Muscle layer of colon (tissue), 2 donors: ENCODE measurements at regions not wholly inside any gene's neighbourhood (a gene's known extent, or its start where the extent isn't known, plus 50 kb on each side); places are given as distances from the start of the nearest gene placed in this dataset.

Experiments
- H3K27ac ChIP-seq: one replicate; pipeline ENCODE4 v1.7.0; 2013; ENCODE audit warnings: low read depth, mild to moderate bottlenecking, low read length, moderate library complexity
- H3K27me3 ChIP-seq, 2 donors: one replicate each; pipeline ENCODE4 v1.7.0; 2013; ENCODE audit warnings: low read length in 2 of 2, mild to moderate bottlenecking in 2 of 2; ENCODE audit not compliant: insufficient read depth in 2 of 2, control insufficient read depth in 1 of 2
- H3K36me3 ChIP-seq: one replicate; pipeline ENCODE4 v1.7.0; 2013; ENCODE audit warnings: mild to moderate bottlenecking, low read length; ENCODE audit not compliant: insufficient read depth
- H3K4me1 ChIP-seq: one replicate; pipeline ENCODE4 v1.7.0; 2013; ENCODE audit warnings: mild to moderate bottlenecking, low read length; ENCODE audit not compliant: insufficient read depth
- H3K4me3 ChIP-seq, 2 donors: one replicate each; pipeline ENCODE4 v1.7.0; 2013; ENCODE audit warnings: low read length in 2 of 2, low read depth in 1 of 2, mild to moderate bottlenecking in 1 of 2, moderate library complexity in 1 of 2
- H3K9ac ChIP-seq: one replicate; pipeline ENCODE4 v1.7.0; 2013; ENCODE audit warnings: low read length
- H3K9me3 ChIP-seq: one replicate; pipeline ENCODE4 v1.7.0; 2013; ENCODE audit warnings: mild to moderate bottlenecking, low read length
- donor health status: abdominal sarcoma.
- donor health status: Adenocarcinoma of cecum.

GRCh38 chr10:55367555-55367954 lies 566.5 kb upstream of the PCDH15 start:
- Histone ChIP-seq H3K4me1 (no peaks in the 10 kb centered on the region), H3K27me3 (no peaks in the 10 kb centered on the region), H3K4me3 (no peak overlapping the region), H3K27ac (no peak overlapping the region), H3K36me3 (no peaks in the 10 kb centered on the region), H3K9ac (no peak overlapping the region), H3K9me3 (no peaks in the 10 kb centered on the region)

GRCh38 chr10:55358539-55358938 lies 557.5 kb upstream of the PCDH15 start:
- no peak overlapping the region for H3K9ac ChIP-seq
- no peaks in the 10 kb centered on the region for H3K4me1 ChIP-seq
- H3K27ac ChIP-seq, result no peak overlapping the region
- H3K4me3 ChIP-seq, result no peak overlapping the region
- no peaks in the 10 kb centered on the region for H3K9me3 ChIP-seq
- no peaks in the 10 kb centered on the region for H3K27me3 ChIP-seq
- no peaks in the 10 kb centered on the region for H3K36me3 ChIP-seq

DNA sequence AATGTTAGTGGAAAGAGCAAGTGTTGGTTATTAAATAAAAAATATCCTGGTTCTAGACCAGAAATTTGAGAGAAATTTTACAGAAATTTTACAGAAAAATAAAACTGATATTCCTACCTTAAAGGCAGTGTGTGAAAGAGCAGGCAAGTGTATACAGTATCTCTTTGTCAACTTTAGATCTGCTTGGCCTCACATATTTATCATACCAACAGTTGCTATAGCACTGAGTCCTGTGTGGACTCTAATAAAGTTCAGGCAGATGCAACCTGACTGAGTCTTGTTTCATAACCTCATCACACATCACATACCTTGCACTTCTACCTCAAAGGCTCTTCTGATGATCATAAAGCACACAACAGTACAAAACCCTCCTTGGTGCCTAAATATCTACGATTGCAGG lies 552.4 kb upstream of the PCDH15 start:
- no peak overlapping the region for H3K4me3 ChIP-seq
- H3K36me3 ChIP-seq, result no peaks in the 10 kb centered on the region
- no peak overlapping the region for H3K27ac ChIP-seq
- H3K9me3 ChIP-seq, result no peaks in the 10 kb centered on the region
- no peak overlapping the region for H3K9ac ChIP-seq
- no peaks in the 10 kb centered on the region for H3K4me1 ChIP-seq
- no peaks in the 10 kb centered on the region for H3K27me3 ChIP-seq

DNA sequence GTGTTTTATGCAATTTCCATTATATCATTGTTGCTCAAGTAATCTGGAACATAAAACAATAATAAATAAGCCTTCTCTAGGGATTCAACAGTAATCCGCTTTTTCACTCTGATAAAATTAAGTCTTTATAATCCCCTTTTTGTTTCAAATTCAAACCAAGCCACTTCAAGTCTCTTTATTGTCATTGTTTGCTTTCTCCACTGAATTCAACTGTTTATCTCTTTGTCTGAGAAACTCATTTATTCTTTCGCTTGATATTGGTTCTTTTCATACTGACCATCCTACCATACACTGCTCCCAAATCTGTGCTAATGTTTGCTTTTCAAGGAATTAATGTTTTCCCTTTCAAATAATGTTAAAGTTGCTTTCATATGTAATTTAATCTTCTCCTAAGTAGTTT lies 550.4 kb upstream of the PCDH15 start:
- Histone ChIP-seq H3K27me3 (no peaks in the 10 kb centered on the region), H3K27ac (no peak overlapping the region), H3K4me3 (no peak overlapping the region), H3K36me3 (no peaks in the 10 kb centered on the region), H3K4me1 (no peaks in the 10 kb centered on the region), H3K9ac (no peak overlapping the region), H3K9me3 (no peaks in the 10 kb centered on the region)

- Histone ChIP-seq H3K4me1 (no peaks in the 10 kb centered on the region), H3K9me3 (no peaks in the 10 kb centered on the region), H3K9ac (no peak overlapping the region), H3K27ac (no peak overlapping the region), H3K27me3 (no peaks in the 10 kb centered on the region), H3K4me3 (no peak overlapping the region), H3K36me3 (no peaks in the 10 kb centered on the region)
Observed at GRCh38 chr10:55348534-55348933, 547.5 kb upstream of the PCDH15 start.

DNA sequence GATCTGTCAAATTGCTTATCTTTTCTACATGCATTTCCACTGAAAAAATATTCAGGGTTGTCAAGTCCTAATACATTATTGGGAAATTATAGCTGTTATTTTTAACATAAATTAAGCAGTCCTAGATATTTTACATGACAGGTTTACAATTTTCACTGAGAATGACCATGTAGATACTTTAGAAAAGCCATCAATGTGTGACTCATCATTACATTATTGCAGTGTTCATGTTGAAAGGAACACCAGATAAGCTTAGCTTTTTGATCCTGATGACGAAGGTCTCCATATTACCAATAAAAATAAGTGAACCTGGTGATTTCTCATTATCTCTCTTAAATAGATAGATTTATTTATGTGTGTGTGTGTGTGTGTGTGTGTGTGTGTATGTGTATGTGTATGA lies 529.5 kb upstream of the PCDH15 start:
- no peaks in the 10 kb centered on the region for H3K9me3 ChIP-seq
- no peaks in the 10 kb centered on the region for H3K27me3 ChIP-seq
- H3K27ac ChIP-seq, result no peak overlapping the region
- H3K36me3 ChIP-seq, result no peaks in the 10 kb centered on the region
- no peak overlapping the region for H3K9ac ChIP-seq
- H3K4me3 ChIP-seq, result no peak overlapping the region
- no peaks in the 10 kb centered on the region for H3K4me1 ChIP-seq

DNA sequence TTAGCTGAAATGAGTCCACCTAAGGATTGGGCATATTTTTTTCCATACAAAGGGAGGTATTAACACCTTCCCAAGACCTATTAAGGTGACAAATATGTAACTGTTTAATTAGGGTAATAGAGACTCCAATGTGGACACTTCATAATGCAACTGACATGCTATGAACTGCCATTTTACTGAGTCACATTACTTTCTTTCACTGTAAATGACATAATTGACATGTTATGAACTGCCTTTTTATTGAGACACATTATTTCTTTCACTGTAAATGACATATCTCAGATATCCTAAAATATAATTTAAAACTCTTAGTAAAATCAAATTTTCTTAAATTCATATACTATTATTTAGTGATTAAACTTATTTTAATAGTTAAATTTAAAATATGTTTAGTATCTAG lies 528.8 kb upstream of the PCDH15 start:
- Histone ChIP-seq H3K27ac (no peak overlapping the region), H3K9ac (no peak overlapping the region), H3K36me3 (no peaks in the 10 kb centered on the region), H3K4me3 (no peak overlapping the region), H3K9me3 (no peaks in the 10 kb centered on the region), H3K4me1 (no peaks in the 10 kb centered on the region), H3K27me3 (no peaks in the 10 kb centered on the region)

GRCh38 chr10:55320187-55320700 lies 519.2 kb upstream of the PCDH15 start:
- Histone ChIP-seq H3K36me3 (no peaks in the 10 kb centered on the region), H3K4me1 (no peaks in the 10 kb centered on the region), H3K9ac (no peak overlapping the region), H3K27me3 (no peaks in the 10 kb centered on the region), H3K27ac (no peak overlapping the region), H3K9me3 (no peaks in the 10 kb centered on the region), H3K4me3 (no peak overlapping the region)

GRCh38 chr10:55311848-55312635 lies 511.0 kb upstream of the PCDH15 start:
- Histone ChIP-seq H3K9me3 (no peaks in the 10 kb centered on the region), H3K9ac (no peak overlapping the region), H3K4me3 (no peak overlapping the region), H3K27me3 (no peaks in the 10 kb centered on the region), H3K4me1 (no peaks in the 10 kb centered on the region), H3K36me3 (no peaks in the 10 kb centered on the region), H3K27ac (no peak overlapping the region)

DNA sequence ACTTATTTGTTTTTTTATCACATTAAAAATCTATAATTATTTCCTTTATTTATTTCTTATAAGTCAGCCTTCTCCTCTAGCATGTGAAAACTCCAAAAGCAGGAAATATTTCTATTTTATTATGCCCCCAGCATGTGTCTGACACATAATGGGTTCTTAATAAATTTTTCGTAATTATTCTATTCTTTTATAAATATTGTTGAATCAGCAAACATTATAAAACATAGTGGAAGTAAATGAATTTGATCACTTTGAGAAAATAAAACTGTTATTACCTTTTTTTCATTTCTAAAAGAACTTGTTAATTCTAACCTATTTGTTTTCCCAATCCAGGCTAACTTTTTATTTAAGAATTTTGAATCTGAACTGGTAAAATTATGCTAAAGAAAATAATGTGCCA lies 509.1 kb upstream of the PCDH15 start:
- no peaks in the 10 kb centered on the region for H3K9me3 ChIP-seq
- H3K27me3 ChIP-seq, result no peaks in the 10 kb centered on the region
- H3K4me3 ChIP-seq, result no peak overlapping the region
- H3K4me1 ChIP-seq, result no peaks in the 10 kb centered on the region
- H3K36me3 ChIP-seq, result no peaks in the 10 kb centered on the region
- no peak overlapping the region for H3K27ac ChIP-seq
- no peak overlapping the region for H3K9ac ChIP-seq

DNA sequence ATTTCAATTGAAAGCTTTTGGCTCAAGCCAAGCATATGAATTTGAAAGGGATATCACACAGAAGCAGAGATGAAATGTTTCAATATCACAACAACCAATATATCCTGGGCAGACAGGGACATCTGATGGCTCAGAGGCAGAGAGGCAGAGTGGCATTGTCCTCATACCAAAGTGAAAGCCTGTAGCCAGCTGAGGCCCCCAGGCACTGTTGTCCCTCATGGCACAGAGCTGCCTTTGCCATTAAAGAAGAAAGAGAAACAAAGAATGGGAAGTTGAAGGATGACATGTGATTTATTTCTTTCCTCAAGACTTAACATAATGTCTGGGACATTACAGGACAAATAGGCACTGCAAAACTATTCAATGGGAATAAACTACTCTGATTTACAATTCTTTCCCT lies 504.3 kb upstream of the PCDH15 start:
- no peak overlapping the region for H3K27ac ChIP-seq
- H3K9ac ChIP-seq, result no peak overlapping the region
- no peak overlapping the region for H3K4me3 ChIP-seq
- no peaks in the 10 kb centered on the region for H3K36me3 ChIP-seq
- H3K27me3 ChIP-seq, result no peaks in the 10 kb centered on the region
- H3K4me1 ChIP-seq, result no peaks in the 10 kb centered on the region
- H3K9me3 ChIP-seq, result no peaks in the 10 kb centered on the region

GRCh38 chr10:55287346-55287745 lies 486.3 kb upstream of the PCDH15 start:
- Histone ChIP-seq H3K36me3 (no peaks in the 10 kb centered on the region), H3K27ac (no peak overlapping the region), H3K4me1 (no peaks in the 10 kb centered on the region), H3K4me3 (no peak overlapping the region), H3K27me3 (no peaks in the 10 kb centered on the region), H3K9ac (no peak overlapping the region), H3K9me3 (no peaks in the 10 kb centered on the region)
